ENCODE measurements at regions not wholly inside any gene's neighbourhood (a gene's known extent, or its start where the extent isn't known, plus 50 kb on each side); places are given as distances from the start of the nearest gene placed in this dataset.
"Not testable (repeated sequence)": the region's sequence is repeated elsewhere in the genome, so short reads cannot be mapped to it uniquely, and the experiment has no call there.

GRCh38 chr2:48059975-48060374, 153.7 kb upstream of the FBXO11 start:
- DNase-seq (ENCODE audit: low spot score in 2 of 2, unreplicated experiment in 2 of 2): no peak
- H3K4me1 Mint-ChIP-seq: no peaks in the 10 kb centered on the region
- H3K27ac Mint-ChIP-seq: no peak overlapping the region
- no peaks in the 10 kb centered on the region for H3K27me3 Mint-ChIP-seq (ENCODE audit: low read depth)
- no peaks in the 10 kb centered on the region for H3K36me3 Mint-ChIP-seq
- no peak overlapping the region for H3K4me3 Mint-ChIP-seq
- peaks cover 15% of the 10 kb centered on the region for H3K9me3 Mint-ChIP-seq
- TF ChIP-seq CTCF (IDR thresholded peaks at IDR 0.05; ENCODE audit: unreplicated experiment): no peak

DNA sequence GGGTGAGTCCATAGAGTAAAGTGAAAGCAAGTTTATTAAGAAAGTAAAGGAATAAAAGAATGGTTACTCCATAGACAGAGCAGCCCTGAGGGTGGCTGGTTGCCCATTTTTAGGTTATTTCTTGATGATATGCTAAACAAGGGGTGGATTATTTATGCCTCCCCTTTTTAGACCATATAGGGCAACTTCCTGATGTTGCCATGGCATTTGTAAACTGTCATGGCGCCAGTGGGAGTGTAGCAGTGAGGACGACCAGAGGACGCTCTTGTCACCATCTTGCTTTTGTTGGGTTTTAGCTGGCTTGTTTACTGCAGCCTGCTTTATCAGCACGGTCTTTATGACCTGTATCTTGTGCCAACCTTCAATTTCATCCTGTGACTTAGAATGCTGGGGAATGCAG, 155.4 kb upstream of the FBXO11 start:
- not testable (repeated sequence) for H3K27ac Mint-ChIP-seq; H3K4me1 Mint-ChIP-seq; DNase-seq (ENCODE audit: low spot score in 2 of 2, unreplicated experiment in 2 of 2); H3K27me3 Mint-ChIP-seq (ENCODE audit: low read depth); H3K9me3 Mint-ChIP-seq; H3K4me3 Mint-ChIP-seq; H3K36me3 Mint-ChIP-seq

DNA sequence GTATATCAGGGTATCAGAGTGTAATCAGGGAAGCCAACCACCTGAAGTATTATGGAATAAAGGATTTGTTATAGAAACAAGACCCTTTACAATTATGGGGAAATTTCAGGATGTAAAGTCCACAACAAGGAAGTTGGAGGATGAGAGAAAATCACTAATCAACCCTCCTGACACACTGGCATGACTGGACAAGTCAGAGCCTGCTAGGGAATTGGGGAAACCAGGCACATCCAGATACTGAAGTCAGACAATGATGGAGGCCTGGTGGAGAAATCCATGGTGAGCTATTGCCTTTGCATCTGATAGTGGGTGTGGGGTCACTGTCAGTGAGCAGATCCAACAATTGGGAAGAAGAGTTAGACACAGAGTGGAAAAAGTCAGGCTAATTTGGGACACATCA, 158.8 kb upstream of the FBXO11 start:
- no peak for DNase-seq (ENCODE audit: low spot score in 2 of 2, unreplicated experiment in 2 of 2)
- no peak overlapping the region for H3K27ac Mint-ChIP-seq
- TF ChIP-seq CTCF (IDR thresholded peaks at IDR 0.05; ENCODE audit: unreplicated experiment): no peak

GRCh38 chr2:48066000-48066399, 159.7 kb upstream of the FBXO11 start:
- no peaks in the 10 kb centered on the region for H3K9me3 Mint-ChIP-seq
- no peaks in the 10 kb centered on the region for H3K4me1 Mint-ChIP-seq

More for the DNA sequence above, 158.8 kb upstream of the FBXO11 start:
- H3K4me1 Mint-ChIP-seq: no peaks in the 10 kb centered on the region
- H3K27me3 Mint-ChIP-seq (ENCODE audit: low read depth): no peaks in the 10 kb centered on the region
- no peak overlapping the region for H3K4me3 Mint-ChIP-seq
- no peaks in the 10 kb centered on the region for H3K36me3 Mint-ChIP-seq
- no peaks in the 10 kb centered on the region for H3K9me3 Mint-ChIP-seq

DNA sequence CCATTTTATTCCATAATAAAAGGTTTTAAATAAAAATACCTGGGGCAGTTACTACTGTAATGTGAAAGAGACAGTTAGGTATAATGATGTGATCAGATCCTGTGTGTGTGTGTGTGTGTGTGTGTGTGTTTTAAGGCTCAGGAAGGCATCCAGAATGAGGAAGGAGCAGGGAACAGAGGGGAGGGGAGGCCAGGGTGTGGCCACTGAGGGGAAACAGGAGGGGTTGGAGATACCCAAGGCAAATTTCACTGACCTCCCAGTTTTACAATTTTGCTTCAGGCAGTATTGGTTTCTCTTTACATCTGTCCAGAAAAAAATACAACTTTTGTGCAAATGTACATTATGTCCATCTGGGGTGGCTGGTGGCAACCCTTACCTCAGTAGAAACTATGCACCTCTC, 163.5 kb upstream of the FBXO11 start:
- no peak for DNase-seq (ENCODE audit: low spot score in 2 of 2, unreplicated experiment in 2 of 2)
- no peak overlapping the region for H3K27ac Mint-ChIP-seq
- no peaks in the 10 kb centered on the region for H3K36me3 Mint-ChIP-seq
- TF ChIP-seq CTCF (IDR thresholded peaks at IDR 0.05; ENCODE audit: unreplicated experiment): no peak
- H3K9me3 Mint-ChIP-seq: no peaks in the 10 kb centered on the region
- H3K27me3 Mint-ChIP-seq (ENCODE audit: low read depth): no peaks in the 10 kb centered on the region
- no peaks in the 10 kb centered on the region for H3K4me1 Mint-ChIP-seq
- H3K4me3 Mint-ChIP-seq: no peak overlapping the region

More at GRCh38 chr2:48066000-48066399, 159.7 kb upstream of the FBXO11 start:
- no peak overlapping the region for H3K27ac Mint-ChIP-seq
- H3K36me3 Mint-ChIP-seq: no peaks in the 10 kb centered on the region
- no peak for DNase-seq (ENCODE audit: low spot score in 2 of 2, unreplicated experiment in 2 of 2)
- H3K4me3 Mint-ChIP-seq: no peak overlapping the region
- TF ChIP-seq CTCF (IDR thresholded peaks at IDR 0.05; ENCODE audit: unreplicated experiment): no peak
- no peaks in the 10 kb centered on the region for H3K27me3 Mint-ChIP-seq (ENCODE audit: low read depth)

DNA sequence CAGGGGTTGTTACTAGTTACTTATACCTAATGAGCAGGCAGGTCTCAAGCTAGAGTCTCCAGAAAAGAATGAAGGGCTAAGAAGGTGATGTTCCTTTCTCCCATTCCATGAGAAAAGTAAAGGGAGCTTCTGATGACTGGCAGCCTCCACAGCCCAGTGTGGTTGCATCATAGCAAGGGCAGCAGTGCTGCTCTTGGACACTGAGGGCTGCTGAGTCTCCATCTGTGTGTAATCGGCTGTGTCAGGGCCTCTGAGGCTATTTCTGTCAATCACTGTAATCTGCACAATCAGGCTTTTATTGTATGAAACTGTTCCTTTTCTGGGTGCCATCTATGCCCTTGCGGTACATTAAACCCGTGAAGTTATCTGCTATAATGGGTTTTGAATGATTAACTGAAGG, 164.1 kb upstream of the FBXO11 start:
- no peak overlapping the region for H3K27ac Mint-ChIP-seq

More for the DNA sequence above, 164.1 kb upstream of the FBXO11 start:
- H3K9me3 Mint-ChIP-seq: no peaks in the 10 kb centered on the region
- H3K27me3 Mint-ChIP-seq (ENCODE audit: low read depth): no peaks in the 10 kb centered on the region
- DNase-seq (ENCODE audit: low spot score in 2 of 2, unreplicated experiment in 2 of 2): no peak
- H3K4me1 Mint-ChIP-seq: no peaks in the 10 kb centered on the region
- no peak for TF ChIP-seq CTCF (IDR thresholded peaks at IDR 0.05; ENCODE audit: unreplicated experiment)
- no peaks in the 10 kb centered on the region for H3K36me3 Mint-ChIP-seq
- no peak overlapping the region for H3K4me3 Mint-ChIP-seq
